Uterus (tissue), 3 donors: ENCODE measurements at regions not wholly inside any gene's neighbourhood (a gene's known extent, or its start where the extent isn't known, plus 50 kb on each side); places are given as distances from the start of the nearest gene placed in this dataset.

Source experiments
- DNase-seq, 2 donors: peaks; one replicate each; pipeline ENCODE4 v3.0.0-alpha.2; 2019 to 2020
- H3K27ac ChIP-seq, 2 donors: fragments of 200-600 bp; sonication (generic); 1 replicate in 1 of 2; 2 replicates in 1 of 2; pipeline ENCODE4 v1.5.1; 2016 to 2018
- H3K27me3 ChIP-seq, 2 donors: fragments of 200-600 bp; sonication (generic); one replicate each; pipeline ENCODE4 v1.5.1; 2018 to 2019; ENCODE audit warnings: control low read depth in 1 of 2
- H3K36me3 ChIP-seq, 2 donors: fragments of 200-600 bp; sonication (generic); one replicate each; pipeline ENCODE4 v1.5.1; 2019; ENCODE audit warnings: control low read depth in 1 of 2
- H3K4me1 ChIP-seq, 2 donors: fragments of 200-600 bp; sonication (generic); one replicate each; pipeline ENCODE4 v1.5.1; 2018 to 2019; ENCODE audit warnings: control low read depth in 1 of 2
- H3K4me3 ChIP-seq, 2 donors: fragments of 200-600 bp; sonication (generic); 1 replicate in 1 of 2; 2 replicates in 1 of 2; pipeline ENCODE4 v1.5.1; 2018 to 2019; ENCODE audit warnings: mild to moderate bottlenecking in 1 of 2
- H3K9me3 ChIP-seq, 2 donors: fragments of 200-600 bp; sonication (generic); one replicate each; pipeline ENCODE4 v1.5.1; 2019; ENCODE audit warnings: control low read depth in 1 of 2
- CTCF ChIP-seq, 4 experiments: fragments of 200-600 bp in 2 of 4; fragments of 450-650 bp in 2 of 4; sonication (generic) in 2 of 4; IDR thresholded peaks; one replicate each; pipeline ENCODE4 v1.5.1; 2016 to 2019; ENCODE audit warnings: antibody characterized with exemption in 4 of 4, mild to moderate bottlenecking in 2 of 4, moderate library complexity in 1 of 4
- POLR2A ChIP-seq, 2 donors: fragments of 450-650 bp; IDR thresholded peaks; one replicate each; pipeline ENCODE4 v1.6.1; 2016; ENCODE audit warnings: antibody characterized with exemption in 2 of 2, mild to moderate bottlenecking in 1 of 2, moderate library complexity in 1 of 2
- intact Hi-C: fragments of 100-400 bp; cut with DNase I; formaldehyde crosslinking; loops from one replicate; pipeline ENCODE4 v1.15.1; 2023; ENCODE audit warnings: low total_unique reads
- donor health status: DM: yes; HTN: yes; CAD: no.

GRCh38 chr4:85243857-85244256, 231.1 kb upstream of the ARHGAP24 start:
- Histone ChIP-seq H3K9me3 (no peaks in the 10 kb centered on the region), H3K4me1 (no peaks in the 10 kb centered on the region), H3K27ac (no peak overlapping the region), H3K36me3 (no peaks in the 10 kb centered on the region), H3K4me3 (no peak overlapping the region), H3K27me3 (no peaks in the 10 kb centered on the region)
- TF ChIP-seq CTCF (IDR thresholded peaks at IDR 0.05) (no peak), POLR2A (IDR thresholded peaks at IDR 0.05) (no peak)
- intact Hi-C loops: no loop called here
- DNase-seq: no peak

- TF ChIP-seq POLR2A (IDR thresholded peaks at IDR 0.05) (no peak), CTCF (IDR thresholded peaks at IDR 0.05) (no peak)
- intact Hi-C loops: no loop called here
- DNase-seq: no peak
- Histone ChIP-seq H3K4me3 (no peak overlapping the region), H3K9me3 (no peaks in the 10 kb centered on the region), H3K27me3 (no peaks in the 10 kb centered on the region), H3K36me3 (no peaks in the 10 kb centered on the region), H3K27ac (no peak overlapping the region), H3K4me1 (no peaks in the 10 kb centered on the region)
Measured at GRCh38 chr4:85244638-85245037, 230.3 kb upstream of the ARHGAP24 start.

- no peaks in the 10 kb centered on the region for H3K36me3 ChIP-seq
Measured at GRCh38 chr4:85246055-85246454, 228.9 kb upstream of the ARHGAP24 start.

GRCh38 chr4:85250852-85251251, 224.1 kb upstream of the ARHGAP24 start:
- H3K36me3 ChIP-seq: no peaks in the 10 kb centered on the region

More at GRCh38 chr4:85246055-85246454, 228.9 kb upstream of the ARHGAP24 start:
- no peak overlapping the region for H3K4me3 ChIP-seq
- H3K4me1 ChIP-seq: no peaks in the 10 kb centered on the region
- no peak for DNase-seq
- no peaks in the 10 kb centered on the region for H3K27me3 ChIP-seq
- intact Hi-C loops: no loop called here
- H3K9me3 ChIP-seq: no peaks in the 10 kb centered on the region
- TF ChIP-seq POLR2A (IDR thresholded peaks at IDR 0.05): no peak
- TF ChIP-seq CTCF (IDR thresholded peaks at IDR 0.05): no peak
- no peak overlapping the region for H3K27ac ChIP-seq

GRCh38 chr4:85257817-85258370, 217.1 kb upstream of the ARHGAP24 start:
- intact Hi-C loops: no loop called here
- Histone ChIP-seq H3K27me3 (no peaks in the 10 kb centered on the region), H3K9me3 (no peaks in the 10 kb centered on the region), H3K36me3 (no peaks in the 10 kb centered on the region), H3K4me3 (no peak overlapping the region), H3K4me1 (no peaks in the 10 kb centered on the region), H3K27ac (no peak overlapping the region)
- no peak for DNase-seq
- no peak for TF ChIP-seq POLR2A (IDR thresholded peaks at IDR 0.05)
- no peak for TF ChIP-seq CTCF (IDR thresholded peaks at IDR 0.05)

More at GRCh38 chr4:85250852-85251251, 224.1 kb upstream of the ARHGAP24 start:
- intact Hi-C loops: no loop called here
- H3K4me1 ChIP-seq: no peaks in the 10 kb centered on the region
- TF ChIP-seq CTCF (IDR thresholded peaks at IDR 0.05): no peak
- TF ChIP-seq POLR2A (IDR thresholded peaks at IDR 0.05): no peak
- no peaks in the 10 kb centered on the region for H3K9me3 ChIP-seq
- H3K27ac ChIP-seq: no peak overlapping the region
- H3K27me3 ChIP-seq: no peaks in the 10 kb centered on the region
- no peak overlapping the region for H3K4me3 ChIP-seq
- no peak for DNase-seq
